NCI-H1436 (cell line): ENCODE measurements at regions not wholly inside any gene's neighbourhood (a gene's known extent, or its start where the extent isn't known, plus 50 kb on each side); places are given as distances from the start of the nearest gene placed in this dataset.
"Not testable (repeated sequence)": the region's sequence is repeated elsewhere in the genome, so short reads cannot be mapped to it uniquely, and the experiment has no call there.

Source experiments
- DNase-seq: peaks from one replicate; lab custom pipeline; 2025; lab: John Stamatoyannopoulos, UW

DNA sequence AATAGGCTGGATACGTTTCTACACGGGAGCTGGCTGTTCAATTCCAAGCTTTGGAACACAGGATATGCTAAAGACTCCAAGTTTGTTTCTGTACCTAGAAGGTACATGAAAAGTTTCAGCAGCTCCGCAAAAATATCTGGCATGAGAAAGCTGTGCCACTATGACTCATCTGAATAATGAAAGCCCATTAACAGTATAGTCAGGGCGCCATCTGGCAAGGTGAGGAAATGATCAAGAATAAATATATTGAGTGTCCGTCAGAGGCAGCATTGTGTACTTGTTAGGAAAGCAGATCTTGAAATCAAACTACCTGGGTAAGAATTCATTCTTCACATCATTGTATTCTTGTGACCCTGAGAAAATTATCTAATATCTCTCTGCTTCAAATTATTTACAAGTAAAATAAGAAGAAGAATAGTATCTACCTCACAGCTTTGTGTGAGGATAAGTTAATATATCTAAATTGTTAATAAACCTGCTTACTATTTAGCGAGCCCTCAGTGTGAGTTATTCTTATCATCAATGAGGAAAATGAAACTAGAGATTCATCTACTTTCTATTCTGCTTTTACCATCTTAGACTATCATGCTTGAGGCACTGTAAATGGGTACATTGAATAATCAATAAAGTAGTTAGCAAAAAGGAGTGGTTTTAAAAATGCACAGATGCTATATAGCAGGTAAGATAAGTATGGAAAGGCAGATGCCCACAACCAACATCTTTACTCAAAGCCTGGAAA is 53.5 kb downstream of the FSCB start:
- peak; percentile 9 for DNase-seq

- DNase-seq = not testable (repeated sequence)
These were observed 56.9 kb downstream of the FSCB start for GRCh38 chr14:44450232-44450631.

- no peak for DNase-seq
These were observed 57.4 kb downstream of the FSCB start for GRCh38 chr14:44449680-44450079.

DNA sequence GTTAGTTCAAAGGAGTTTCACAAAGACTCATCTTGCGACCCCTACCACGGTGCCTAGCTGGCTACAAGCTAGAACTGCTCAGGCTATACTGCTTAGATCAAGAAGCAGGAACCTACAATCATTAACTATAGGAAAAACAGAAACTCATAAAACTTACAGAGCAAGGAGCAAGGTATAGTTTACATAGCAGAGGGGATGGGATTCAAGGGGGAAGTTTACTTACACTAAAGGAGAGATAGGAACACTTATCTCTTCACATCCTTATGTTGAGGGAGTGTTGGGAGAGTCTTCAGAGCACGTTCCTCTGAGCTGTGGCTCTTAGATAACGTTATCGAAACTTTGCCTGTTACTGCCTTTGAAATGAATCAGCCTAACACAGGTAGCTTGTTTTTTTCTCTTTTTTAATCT is 58.1 kb downstream of the FSCB start:
- DNase-seq = no peak

GRCh38 chr14:44446965-44447364 is 60.1 kb downstream of the FSCB start:
- DNase-seq = no peak

- DNase-seq = no peak
These were observed 62.6 kb downstream of the FSCB start for GRCh38 chr14:44444454-44444853.

DNA sequence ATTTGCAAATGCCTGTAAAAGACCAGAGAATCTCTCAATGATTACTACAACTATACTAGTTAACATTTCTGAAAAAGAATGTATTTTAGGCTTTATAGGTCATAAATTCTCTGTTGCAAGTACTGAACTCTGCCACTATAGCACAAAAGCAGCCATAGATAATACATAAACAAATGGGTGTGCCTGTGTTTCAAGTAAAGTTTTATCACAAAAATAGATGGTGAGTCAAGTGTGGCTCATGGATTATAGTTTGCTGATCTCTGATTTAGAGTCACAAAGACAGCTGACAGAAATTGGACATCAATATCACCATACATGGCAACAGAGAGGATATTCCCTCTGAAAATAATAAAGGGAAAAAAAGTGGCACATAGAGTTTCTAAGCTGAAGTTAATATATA is 68.1 kb downstream of the FSCB start:
- DNase-seq = no peak

DNA sequence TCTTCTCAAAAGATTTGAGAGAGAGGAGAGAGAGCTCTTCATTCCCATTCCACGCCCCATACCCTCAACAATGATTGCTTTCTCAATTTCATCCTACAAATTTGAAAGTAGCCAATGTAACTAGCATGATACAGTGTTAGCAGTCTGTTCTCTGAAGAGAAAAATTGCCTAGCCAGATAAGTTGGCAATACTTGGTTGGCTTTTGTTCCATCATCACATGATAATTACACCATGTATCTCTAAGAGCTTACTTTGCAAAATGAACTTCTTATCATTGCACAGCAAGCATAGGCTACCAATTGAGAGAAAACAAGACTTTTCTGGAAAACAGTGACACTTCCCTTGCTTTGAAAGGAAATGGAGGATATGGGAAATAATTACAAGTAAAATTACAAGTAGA is 68.9 kb downstream of the FSCB start:
- no peak for DNase-seq

GRCh38 chr14:44436458-44436857 is 70.6 kb downstream of the FSCB start:
- DNase-seq = no peak

- DNase-seq = no peak
These were observed 78.7 kb downstream of the FSCB start for GRCh38 chr14:44428231-44428945.

GRCh38 chr14:44422699-44423098 is 84.4 kb downstream of the FSCB start:
- DNase-seq = no peak

- no peak for DNase-seq
These were observed 86.9 kb downstream of the FSCB start for GRCh38 chr14:44420226-44420625.

GRCh38 chr14:44418856-44419255 is 88.2 kb downstream of the FSCB start:
- no peak for DNase-seq

GRCh38 chr14:44417809-44418208 is 89.3 kb downstream of the FSCB start:
- no peak for DNase-seq

GRCh38 chr14:44414646-44415045 is 92.4 kb downstream of the FSCB start:
- no peak for DNase-seq

DNA sequence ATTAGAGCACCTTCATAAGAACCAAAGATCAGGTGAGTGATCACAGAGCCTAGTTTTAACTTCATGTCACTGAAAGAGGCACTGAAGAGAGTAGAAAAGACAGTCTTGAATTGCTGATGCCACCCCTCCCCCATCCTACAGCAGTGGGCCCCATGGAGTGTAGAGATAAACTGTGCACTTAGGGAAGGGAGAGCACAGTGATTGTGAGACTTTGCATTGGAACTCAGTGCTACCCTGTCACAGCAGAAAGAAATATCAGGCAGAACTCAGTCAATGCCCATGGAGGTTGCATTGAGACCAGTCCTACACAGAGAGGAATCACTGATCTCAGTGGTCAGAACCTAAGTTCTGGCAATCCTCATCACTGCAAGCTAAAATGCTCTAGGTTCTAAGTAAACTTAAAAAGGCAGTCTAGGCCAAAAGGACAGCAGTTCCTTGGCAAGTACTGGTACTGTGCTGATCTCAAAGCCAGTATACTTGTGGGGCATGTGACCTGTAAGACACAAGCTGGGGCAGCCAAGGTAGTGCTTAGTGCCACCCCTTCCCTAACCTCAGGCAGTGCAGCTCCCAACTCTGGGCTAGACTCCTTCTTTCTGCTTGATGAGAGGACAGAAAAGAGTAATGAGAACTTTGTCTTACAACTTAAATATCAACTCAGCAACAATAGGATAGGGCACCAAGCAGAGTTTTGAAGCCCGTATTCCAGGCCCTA is 94.1 kb downstream of the FSCB start:
- no peak for DNase-seq

GRCh38 chr14:44405011-44405486 is 102.0 kb downstream of the FSCB start:
- no peak for DNase-seq

DNA sequence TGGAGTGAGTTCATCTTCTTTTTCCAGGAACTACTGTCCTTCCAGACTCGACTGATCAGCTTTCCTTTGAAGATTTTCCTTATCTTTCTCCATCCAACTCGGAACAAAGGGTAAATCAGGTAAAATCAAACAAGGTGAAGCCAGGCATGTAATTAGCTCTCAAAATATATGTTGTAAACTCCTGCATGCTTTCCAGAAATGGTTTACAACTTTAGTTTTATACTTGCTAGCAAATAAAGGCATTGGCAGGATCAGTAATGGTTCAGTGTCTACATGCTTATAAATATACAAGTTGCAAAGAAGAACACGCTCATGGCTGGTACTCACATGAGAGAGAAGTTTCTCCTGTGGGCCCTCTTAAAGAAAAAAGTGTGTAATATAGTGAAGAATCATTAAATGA is 102.5 kb downstream of the FSCB start:
- no peak for DNase-seq

- no peak for DNase-seq
These were observed 103.0 kb downstream of the FSCB start for GRCh38 chr14:44404036-44404435.

DNA sequence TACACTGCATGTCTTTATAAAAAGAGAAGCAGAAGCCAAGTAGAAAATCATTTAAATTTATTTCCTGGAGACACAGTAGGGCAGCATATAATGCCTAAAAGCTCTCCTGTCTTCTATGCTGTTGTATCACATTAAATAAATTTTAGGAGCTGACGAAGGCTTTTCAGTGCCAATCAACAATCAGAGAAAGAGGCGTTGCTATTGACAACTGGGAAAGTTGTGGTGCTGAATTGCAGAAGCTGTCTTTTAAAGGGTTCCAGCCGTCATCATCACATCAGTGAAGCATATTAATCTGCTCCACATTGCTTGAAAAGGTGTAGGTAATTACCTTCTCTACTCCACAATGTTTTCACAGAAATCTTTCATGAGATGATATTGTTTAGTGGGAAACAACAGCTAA is 103.9 kb downstream of the FSCB start:
- DNase-seq = no peak

GRCh38 chr14:44396226-44396625 is 110.9 kb downstream of the FSCB start:
- DNase-seq = no peak

DNA sequence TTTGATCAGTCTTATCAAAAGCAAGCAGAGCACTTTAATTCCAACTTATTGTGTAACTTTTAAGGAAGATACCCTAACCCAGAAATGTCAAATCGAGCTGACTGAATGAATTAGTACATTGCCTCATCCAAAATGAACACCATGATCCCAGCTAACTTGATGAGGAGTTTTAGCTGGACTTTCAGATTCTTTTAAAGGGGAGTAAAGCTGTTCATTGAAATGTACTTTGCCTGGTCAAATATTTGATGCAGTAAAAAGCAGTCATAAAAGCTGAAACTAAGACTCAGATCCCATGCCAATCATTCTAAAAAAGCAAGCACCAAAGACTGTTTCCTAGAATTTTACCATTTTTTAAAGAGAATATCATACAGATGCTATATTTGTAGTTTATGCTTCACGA is 114.1 kb downstream of the FSCB start:
- no peak for DNase-seq

DNA sequence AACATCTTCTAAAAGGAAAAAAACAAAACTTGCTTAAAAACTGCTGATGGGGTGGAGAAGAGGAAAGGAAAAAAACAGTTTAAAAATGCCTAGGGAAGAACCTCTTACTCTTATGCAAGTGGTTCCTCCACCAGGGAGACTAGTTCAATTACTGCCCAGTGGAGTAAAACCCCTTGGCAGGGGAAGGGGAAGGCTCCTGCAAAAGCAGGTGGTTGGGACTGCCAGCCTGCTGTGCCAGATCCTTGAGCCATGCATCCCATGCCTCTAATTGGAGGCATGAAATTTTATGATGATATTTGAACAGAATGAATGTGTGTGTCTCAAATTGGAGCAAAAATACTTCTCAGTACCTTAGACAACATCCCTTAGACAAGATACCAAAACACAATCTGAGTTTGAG is 118.8 kb downstream of the FSCB start:
- no peak for DNase-seq
